Activated CD4-positive, alpha-beta T cell treated with anti-CD3 and anti-CD28 coated beads for 36 hours (primary cell): ENCODE measurements at regions not wholly inside any gene's neighbourhood (a gene's known extent, or its start where the extent isn't known, plus 50 kb on each side); places are given as distances from the start of the nearest gene placed in this dataset.
A peak's percentile ranks its signal among the peaks of the same experiment; 100 is the strongest.
"Not testable (repeated sequence)": the region's sequence is repeated elsewhere in the genome, so short reads cannot be mapped to it uniquely, and the experiment has no call there.

ENCODE experiments used
- ATAC-seq: fragments of 200-7000 bp; cut with Tn5 transposase; one replicate; pipeline ENCODE4 v1.10.0; 2021; ENCODE audit warnings: mild to moderate bottlenecking, moderate library complexity
- CTCF ChIA-PET: fragments of 350-600 bp; sonication (Branson Sonifier 250); formaldehyde crosslinking; loops from one replicate; lab custom pipeline; 2021; ENCODE audit warnings: antibody characterized with exemption; lab: Charles Lee
- POLR2A ChIA-PET: fragments of 350-600 bp; sonication (Branson Sonifier 250); formaldehyde crosslinking; loops from one replicate; lab custom pipeline; 2021; ENCODE audit warnings: antibody characterized with exemption, inconsistent platforms; lab: Charles Lee
- DNase-seq: peaks from one replicate; pipeline ENCODE4 v3.0.0-alpha.2; 2020
- H3K27ac Mint-ChIP-seq: one replicate; pipeline ENCODE4 v1.8.0; 2021; ENCODE audit warnings: mixed read lengths
- H3K27me3 Mint-ChIP-seq: one replicate; pipeline ENCODE4 v1.8.0; 2021; ENCODE audit warnings: mixed read lengths
- H3K36me3 Mint-ChIP-seq: one replicate; pipeline ENCODE4 v1.8.0; 2021; ENCODE audit warnings: low read depth, mixed read lengths
- H3K4me1 Mint-ChIP-seq: one replicate; pipeline ENCODE4 v1.8.0; 2021; ENCODE audit warnings: mixed read lengths
- H3K4me3 Mint-ChIP-seq: one replicate; pipeline ENCODE4 v1.8.0; 2021; ENCODE audit warnings: mild to moderate bottlenecking, moderate library complexity, mixed read lengths
- H3K9me3 Mint-ChIP-seq: one replicate; pipeline ENCODE4 v1.8.0; 2021; ENCODE audit warnings: low read depth, mixed read lengths
- intact Hi-C, 2 experiments: fragments of 100-400 bp; cut with DNase I in 1 of 2; cut with micrococcal nuclease in 1 of 2; formaldehyde crosslinking; loops; one replicate each; pipeline versions ENCODE4 v1.14.2 to v1.15.1; 2022 to 2024; cut with DNase I, micrococcal nuclease

DNA sequence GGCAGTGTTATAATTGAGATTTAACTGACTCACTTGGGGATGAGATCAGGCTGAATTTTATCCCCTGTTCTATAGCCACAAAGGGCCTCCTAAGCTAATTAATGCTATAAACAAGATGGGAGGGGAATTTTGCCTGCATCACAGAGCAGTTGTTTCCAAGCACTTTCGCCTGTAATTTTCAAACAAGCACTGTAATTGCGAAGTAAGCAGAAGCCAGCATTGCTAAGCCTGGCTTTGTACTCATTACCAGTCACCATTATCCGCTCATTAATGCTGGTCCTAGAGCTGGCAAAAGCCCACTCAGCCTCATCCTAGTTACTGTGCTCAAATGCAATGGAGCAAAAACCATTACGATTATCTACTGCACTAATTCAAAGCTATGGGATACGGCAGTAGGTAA, 356.6 kb upstream of the UBE2E2 start:
- Mint-ChIP-seq H3K36me3 (no peaks in the 10 kb centered on the region), H3K27me3 (no peaks in the 10 kb centered on the region), H3K9me3 (peaks cover 2% of the 10 kb centered on the region), H3K4me3 (no peak overlapping the region), H3K27ac (no peak overlapping the region), H3K4me1 (no peaks in the 10 kb centered on the region)
- CTCF ChIA-PET: no interaction called here
- ATAC-seq (no peak), DNase-seq (no peak)
- intact Hi-C loops: no loop called here
- POLR2A ChIA-PET: no interaction called here

DNA sequence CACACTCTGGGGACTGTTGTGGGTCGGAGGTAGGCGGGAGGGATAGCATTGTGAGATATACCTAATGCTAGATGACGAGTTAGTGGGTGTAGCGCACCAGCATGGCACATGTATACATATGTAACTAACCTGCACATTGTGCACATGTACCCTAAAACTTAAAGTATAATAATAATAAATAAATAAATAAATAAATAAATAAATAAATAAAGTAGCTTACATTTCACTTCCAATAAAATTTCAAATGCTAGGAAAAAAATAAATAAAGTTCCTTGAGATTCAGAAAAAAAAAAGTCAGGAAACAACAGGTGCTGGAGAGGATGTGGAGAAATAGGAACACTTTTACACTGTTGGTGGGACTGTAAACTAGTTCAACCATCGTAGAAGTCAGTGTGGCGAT, 353.5 kb upstream of the UBE2E2 start:
- intact Hi-C loops, H3K4me3 Mint-ChIP-seq, H3K36me3 Mint-ChIP-seq, H3K9me3 Mint-ChIP-seq, ATAC-seq, DNase-seq, H3K4me1 Mint-ChIP-seq, CTCF ChIA-PET, POLR2A ChIA-PET, H3K27me3 Mint-ChIP-seq, H3K27ac Mint-ChIP-seq: not testable (repeated sequence)

- Mint-ChIP-seq H3K9me3 (peaks cover 4% of the 10 kb centered on the region), H3K4me3 (no peak overlapping the region), H3K4me1 (no peaks in the 10 kb centered on the region), H3K27ac (no peak overlapping the region), H3K27me3 (no peaks in the 10 kb centered on the region), H3K36me3 (no peaks in the 10 kb centered on the region)
- CTCF ChIA-PET: no interaction called here
- intact Hi-C loops: no loop called here
- DNase-seq: no peak
- ATAC-seq: no peak
- POLR2A ChIA-PET: no interaction called here
Observed at GRCh38 chr3:22856811-22857210, 346.3 kb upstream of the UBE2E2 start.

- H3K27ac Mint-ChIP-seq: no peak overlapping the region
- H3K4me1 Mint-ChIP-seq: no peaks in the 10 kb centered on the region
- ChIA-PET CTCF (no interaction called here), POLR2A (no interaction called here)
- H3K4me3 Mint-ChIP-seq: no peak overlapping the region
- peaks cover 4% of the 10 kb centered on the region for H3K9me3 Mint-ChIP-seq
- no peak for ATAC-seq
- intact Hi-C loops: no loop called here
- DNase-seq: no peak
- H3K36me3 Mint-ChIP-seq: no peaks in the 10 kb centered on the region
- H3K27me3 Mint-ChIP-seq: no peaks in the 10 kb centered on the region
Observed at GRCh38 chr3:22858486-22858885, 344.6 kb upstream of the UBE2E2 start.

- CTCF ChIA-PET: no interaction called here
- H3K27me3 Mint-ChIP-seq: no peaks in the 10 kb centered on the region
- H3K4me3 Mint-ChIP-seq: no peak overlapping the region
Observed at GRCh38 chr3:22859618-22860017, 343.5 kb upstream of the UBE2E2 start.

GRCh38 chr3:22861426-22861825, 341.7 kb upstream of the UBE2E2 start:
- intact Hi-C loops: no loop called here
- DNase-seq: no peak
- Mint-ChIP-seq H3K27me3 (no peaks in the 10 kb centered on the region), H3K36me3 (no peaks in the 10 kb centered on the region), H3K27ac (no peak overlapping the region), H3K4me3 (no peak overlapping the region), H3K9me3 (peaks cover 1% of the 10 kb centered on the region), H3K4me1 (no peaks in the 10 kb centered on the region)
- POLR2A ChIA-PET: no interaction called here
- CTCF ChIA-PET: no interaction called here
- ATAC-seq: no peak

More at GRCh38 chr3:22859618-22860017, 343.5 kb upstream of the UBE2E2 start:
- intact Hi-C loops: no loop called here
- Mint-ChIP-seq H3K27ac (no peak overlapping the region), H3K4me1 (no peaks in the 10 kb centered on the region), H3K9me3 (peaks cover 4% of the 10 kb centered on the region), H3K36me3 (no peaks in the 10 kb centered on the region)
- DNase-seq (no peak), ATAC-seq (no peak)
- POLR2A ChIA-PET: no interaction called here

- POLR2A ChIA-PET: no interaction called here
- Mint-ChIP-seq H3K4me1 (no peaks in the 10 kb centered on the region), H3K36me3 (no peaks in the 10 kb centered on the region), H3K27ac (no peak overlapping the region), H3K27me3 (no peaks in the 10 kb centered on the region), H3K9me3 (no peaks in the 10 kb centered on the region), H3K4me3 (no peak overlapping the region)
- ATAC-seq: no peak
- no peak for DNase-seq
- CTCF ChIA-PET: no interaction called here
- intact Hi-C loops: no loop called here
Observed at GRCh38 chr3:22862111-22862510, 341.0 kb upstream of the UBE2E2 start.

DNA sequence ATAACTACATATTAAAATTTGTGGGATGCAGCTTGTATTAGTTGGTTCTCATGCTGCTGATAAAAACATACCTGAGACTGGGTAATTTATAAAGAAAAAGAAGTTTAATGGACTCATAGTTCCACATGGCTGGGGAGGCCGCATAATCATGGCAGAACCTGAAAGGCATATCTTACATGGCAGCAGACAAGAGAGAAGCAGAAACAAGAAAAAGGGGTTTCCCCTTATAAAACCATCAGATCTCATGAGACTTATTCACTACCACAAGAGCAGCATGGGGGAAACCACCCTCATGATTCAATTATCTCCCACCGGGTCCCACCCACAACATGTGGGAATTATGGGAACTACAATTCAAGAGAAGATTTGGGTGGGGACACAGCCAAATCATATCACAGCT, 320.3 kb upstream of the UBE2E2 start:
- intact Hi-C loops: loop anchor here in 1 of 2 experiments (10.0 kb wide), 1 partner anchor 318 kb away; no protein-coding TSS in a partner anchor
- CTCF ChIA-PET: interaction anchor here (0.5 kb wide), 1 partner anchor 16 kb away, joined by 3 read pairs; no protein-coding TSS in a partner anchor
- H3K27ac Mint-ChIP-seq, H3K9me3 Mint-ChIP-seq, H3K4me3 Mint-ChIP-seq, H3K36me3 Mint-ChIP-seq, H3K4me1 Mint-ChIP-seq, POLR2A ChIA-PET, H3K27me3 Mint-ChIP-seq: not testable (repeated sequence)
- ATAC-seq (peak; percentile 19), DNase-seq (peak; percentile 4)

- Mint-ChIP-seq H3K4me3 (no peak overlapping the region), H3K36me3 (no peaks in the 10 kb centered on the region), H3K9me3 (no peaks in the 10 kb centered on the region), H3K27me3 (no peaks in the 10 kb centered on the region), H3K4me1 (no peaks in the 10 kb centered on the region), H3K27ac (no peak overlapping the region)
- ATAC-seq (no peak), DNase-seq (no peak)
- POLR2A ChIA-PET: no interaction called here
- CTCF ChIA-PET: no interaction called here
- intact Hi-C loops: loop anchor here (5.0 to 10.0 kb wide), 2 partner anchors 320 to 798 kb away; no protein-coding TSS in a partner anchor
Observed at GRCh38 chr3:22885039-22885438, 318.1 kb upstream of the UBE2E2 start.

DNA sequence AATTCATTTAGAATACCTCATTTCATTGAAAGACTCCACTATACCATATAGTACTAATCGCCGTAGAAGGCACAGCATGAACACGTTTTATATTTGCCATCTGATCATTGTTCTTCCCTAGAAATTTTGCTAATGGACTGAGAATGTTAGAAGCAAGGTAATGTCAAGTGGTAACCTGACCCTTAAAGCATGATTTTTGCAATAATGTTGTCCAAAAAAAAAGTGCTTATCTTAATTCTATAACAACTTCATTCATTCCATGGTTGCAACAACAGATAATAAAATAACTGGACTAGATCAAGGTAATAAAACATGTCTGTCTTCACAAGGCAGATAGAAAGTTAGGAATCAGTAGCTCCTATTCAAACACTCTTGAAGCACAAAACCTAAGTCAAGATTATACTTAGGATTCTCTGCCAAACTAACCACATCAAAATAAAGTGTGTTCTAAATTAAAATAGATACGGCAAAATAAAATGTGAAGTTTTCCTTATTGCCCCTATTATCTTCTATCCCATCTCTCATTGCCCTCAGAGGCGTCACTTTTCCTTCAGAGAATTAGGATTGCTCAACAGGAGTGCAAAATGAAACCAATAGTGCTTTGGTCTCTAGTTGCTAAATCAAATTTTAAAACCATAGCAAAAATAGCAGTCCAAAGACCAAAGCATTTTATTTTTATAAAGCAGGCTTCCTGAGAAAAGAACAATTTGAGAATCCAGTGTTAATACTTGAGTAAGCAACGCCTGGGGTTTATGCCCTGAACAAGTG, 317.4 kb upstream of the UBE2E2 start:
- Mint-ChIP-seq H3K4me3 (no peak overlapping the region), H3K27me3 (no peaks in the 10 kb centered on the region), H3K9me3 (no peaks in the 10 kb centered on the region), H3K4me1 (no peaks in the 10 kb centered on the region), H3K27ac (no peak overlapping the region), H3K36me3 (no peaks in the 10 kb centered on the region)
- ATAC-seq (no peak), DNase-seq (no peak)
- CTCF ChIA-PET: no interaction called here
- intact Hi-C loops: loop anchor here (5.0 to 10.0 kb wide), 2 partner anchors 321 to 798 kb away; no protein-coding TSS in a partner anchor
- POLR2A ChIA-PET: no interaction called here

DNA sequence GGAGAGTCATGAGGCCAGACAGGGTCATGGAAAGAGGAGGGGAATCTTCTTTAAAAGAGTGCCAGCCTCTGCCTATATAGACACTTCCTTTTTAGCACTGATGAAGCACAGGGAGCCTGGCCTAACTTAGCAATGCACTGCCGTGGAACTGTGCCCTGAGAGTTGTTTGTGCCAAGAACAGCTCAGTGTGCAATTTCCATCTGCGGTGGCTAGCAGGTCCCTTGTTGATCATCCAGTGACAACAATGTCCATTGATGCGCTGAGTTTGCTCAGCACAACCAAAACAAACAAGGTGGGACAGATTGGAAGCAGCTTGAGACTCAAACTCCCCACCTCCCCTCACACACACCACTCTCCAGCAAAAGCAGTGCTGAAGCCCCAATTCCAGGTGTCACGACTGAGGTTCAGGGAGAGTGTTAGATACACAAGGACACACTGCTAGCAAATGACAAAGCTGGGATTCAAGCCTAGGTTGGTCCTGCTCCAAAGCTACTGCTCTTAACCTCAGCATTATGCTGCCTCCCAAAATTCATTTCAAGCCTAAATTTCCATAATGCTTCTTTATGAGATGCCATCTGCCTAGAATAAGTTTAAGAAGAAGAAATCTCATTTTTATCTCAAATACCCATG, 316.6 kb upstream of the UBE2E2 start:
- ChIA-PET CTCF (no interaction called here), POLR2A (no interaction called here)
- Mint-ChIP-seq H3K4me1 (no peaks in the 10 kb centered on the region), H3K9me3 (no peaks in the 10 kb centered on the region), H3K36me3 (no peaks in the 10 kb centered on the region), H3K27me3 (no peaks in the 10 kb centered on the region), H3K27ac (no peak overlapping the region), H3K4me3 (no peak overlapping the region)
- ATAC-seq (no peak), DNase-seq (no peak)
- intact Hi-C loops: loop anchor here (1.0 to 10.0 kb wide), 3 partner anchors 322 to 799 kb away; no protein-coding TSS in a partner anchor
